ENCODE measurements at regions not wholly inside any gene's neighbourhood (a gene's known extent, or its start where the extent isn't known, plus 50 kb on each side); places are given as distances from the start of the nearest gene placed in this dataset.
"Not testable (repeated sequence)": the region's sequence is repeated elsewhere in the genome, so short reads cannot be mapped to it uniquely, and the experiment has no call there.

GRCh38 chr16:16887193-16887592, 508.3 kb downstream of the NPIPA7 start:
- no peak for DNase-seq

- no peak for DNase-seq
These were observed 512.0 kb downstream of the NPIPA7 start for GRCh38 chr16:16890964-16891363.

- DNase-seq = no peak
These were observed 525.7 kb downstream of the NPIPA7 start for GRCh38 chr16:16904601-16905000.

GRCh38 chr16:16905850-16906249, 526.9 kb downstream of the NPIPA7 start:
- DNase-seq = no peak

GRCh38 chr16:16907089-16907488, 528.1 kb downstream of the NPIPA7 start:
- no peak for DNase-seq

- DNase-seq = no peak
These were observed 529.1 kb downstream of the NPIPA7 start for GRCh38 chr16:16908077-16908476.

GRCh38 chr16:16909126-16909525, 530.2 kb downstream of the NPIPA7 start:
- DNase-seq = no peak

- DNase-seq = no peak
These were observed 531.7 kb downstream of the NPIPA7 start for GRCh38 chr16:16910666-16911065.

GRCh38 chr16:16915771-16916170, 536.8 kb downstream of the NPIPA7 start:
- DNase-seq = no peak

- DNase-seq = no peak
These were observed 538.3 kb downstream of the NPIPA7 start for GRCh38 chr16:16917191-16917785.

- no peak for DNase-seq
These were observed 544.5 kb downstream of the NPIPA7 start for GRCh38 chr16:16923479-16923878.

GRCh38 chr16:16924613-16925012, 545.7 kb downstream of the NPIPA7 start:
- DNase-seq = no peak

GRCh38 chr16:16925432-16925831, 545.3 kb downstream of the XYLT1 start:
- no peak for DNase-seq

- DNase-seq = no peak
These were observed 542.1 kb downstream of the XYLT1 start for GRCh38 chr16:16928532-16929109.

- no peak for DNase-seq
These were observed 540.3 kb downstream of the XYLT1 start for GRCh38 chr16:16930309-16931000.

GRCh38 chr16:16933861-16934260, 536.9 kb downstream of the XYLT1 start:
- DNase-seq = no peak

- no peak for DNase-seq
These were observed 536.1 kb downstream of the XYLT1 start for GRCh38 chr16:16934660-16935059.

- not testable (repeated sequence) for DNase-seq
These were observed 534.9 kb downstream of the XYLT1 start for GRCh38 chr16:16935909-16936308.

GRCh38 chr16:16937576-16937975, 533.2 kb downstream of the XYLT1 start:
- DNase-seq = no peak

GRCh38 chr16:16938009-16938408, 532.8 kb downstream of the XYLT1 start:
- no peak for DNase-seq

GRCh38 chr16:16938980-16939379, 531.8 kb downstream of the XYLT1 start:
- DNase-seq = no peak

- no peak for DNase-seq
These were observed 530.4 kb downstream of the XYLT1 start for GRCh38 chr16:16940351-16940750.

GRCh38 chr16:16942849-16943248, 527.9 kb downstream of the XYLT1 start:
- not testable (repeated sequence) for DNase-seq

GRCh38 chr16:16945207-16945606, 525.6 kb downstream of the XYLT1 start:
- DNase-seq = no peak

GRCh38 chr16:16956376-16956775, 514.4 kb downstream of the XYLT1 start:
- no peak for DNase-seq

Data from activated effector memory CD4-positive, alpha-beta T cell treated with anti-CD3 and anti-CD28 coated beads, Interleukin-2, amount 50 U/mL, for 16 hours (primary cell).